DND-41 (cell line): ENCODE measurements at regions not wholly inside any gene's neighbourhood (a gene's known extent, or its start where the extent isn't known, plus 50 kb on each side); places are given as distances from the start of the nearest gene placed in this dataset.

ENCODE experiments used
- ATAC-seq: fragments of 200-7000 bp; cut with Tn5 transposase; 3 replicates; pipeline ENCODE4 v1.9.1; 2021; ENCODE audit warnings: low read depth; ENCODE audit not compliant: insufficient read depth
- DNase-seq: peaks from one replicate; pipeline ENCODE4 v3.0.0-alpha.2; 2020
- H2AFZ ChIP-seq: 2 replicates; pipeline ENCODE4 v1.6.0; 2012; ENCODE audit warnings: low read depth, low read length
- H3K27ac ChIP-seq: 2 replicates; pipeline ENCODE4 v1.5.1; 2012; ENCODE audit warnings: low read length, inconsistent platforms
- H3K27me3 ChIP-seq: fragments of 200-600 bp; sonication (generic); 2 replicates; pipeline ENCODE4 v1.6.0; 2012; ENCODE audit warnings: low read length, mild to moderate bottlenecking, inconsistent platforms; ENCODE audit not compliant: insufficient read depth, poor library complexity
- H3K36me3 ChIP-seq: 2 replicates; pipeline ENCODE4 v1.5.1; 2012; ENCODE audit warnings: low read length, inconsistent platforms; ENCODE audit not compliant: insufficient read depth
- H3K4me1 ChIP-seq: 2 replicates; pipeline ENCODE4 v1.5.1; 2012; ENCODE audit warnings: mild to moderate bottlenecking, low read length; ENCODE audit not compliant: insufficient read depth
- H3K4me2 ChIP-seq: 2 replicates; pipeline ENCODE4 v1.6.0; 2012; ENCODE audit warnings: mild to moderate bottlenecking, moderate library complexity, low read length, inconsistent platforms; ENCODE audit not compliant: insufficient read depth
- H3K4me3 ChIP-seq, 2 experiments: fragments of 200-600 bp in 1 of 2; shearing (Covaris generic) in 1 of 2; 2 replicates each; pipeline ENCODE4 v1.5.1; 2012 to 2016; ENCODE audit warnings: inconsistent platforms in 2 of 2, low read length in 2 of 2, mild to moderate bottlenecking in 2 of 2, low read depth in 1 of 2, moderate library complexity in 1 of 2
- H3K79me2 ChIP-seq: 2 replicates; pipeline ENCODE4 v1.6.0; 2012; ENCODE audit warnings: low read length, inconsistent platforms; ENCODE audit not compliant: insufficient read depth
- H3K9ac ChIP-seq: 2 replicates; pipeline ENCODE4 v1.6.0; 2012; ENCODE audit warnings: low read depth, mild to moderate bottlenecking, inconsistent platforms, low read length, moderate library complexity
- H3K9me3 ChIP-seq: 2 replicates; pipeline ENCODE4 v1.5.1; 2012; ENCODE audit warnings: low read length, moderate library complexity, mild to moderate bottlenecking, inconsistent platforms; ENCODE audit not compliant: insufficient read depth, severe bottlenecking
- H4K20me1 ChIP-seq: 2 replicates; pipeline ENCODE4 v1.6.0; 2012; ENCODE audit warnings: low read length; ENCODE audit not compliant: insufficient read depth
- EZH2 ChIP-seq: IDR thresholded peaks from 3 replicates; pipeline ENCODE4 v1.6.1; 2012; ENCODE audit warnings: borderline replicate concordance, low read depth, mild to moderate bottlenecking, moderate library complexity, low read length, inconsistent platforms; ENCODE audit not compliant: severe bottlenecking
- TF ChIP-seq, protein P1 (sequence below): IDR thresholded peaks from 2 replicates; pipeline ENCODE4 v1.5.1; 2012; ENCODE audit warnings: borderline replicate concordance, low read length, moderate library complexity, mild to moderate bottlenecking; ENCODE audit not compliant: poor library complexity, severe bottlenecking; ENCODE audit errors: extremely low read depth

DNA sequence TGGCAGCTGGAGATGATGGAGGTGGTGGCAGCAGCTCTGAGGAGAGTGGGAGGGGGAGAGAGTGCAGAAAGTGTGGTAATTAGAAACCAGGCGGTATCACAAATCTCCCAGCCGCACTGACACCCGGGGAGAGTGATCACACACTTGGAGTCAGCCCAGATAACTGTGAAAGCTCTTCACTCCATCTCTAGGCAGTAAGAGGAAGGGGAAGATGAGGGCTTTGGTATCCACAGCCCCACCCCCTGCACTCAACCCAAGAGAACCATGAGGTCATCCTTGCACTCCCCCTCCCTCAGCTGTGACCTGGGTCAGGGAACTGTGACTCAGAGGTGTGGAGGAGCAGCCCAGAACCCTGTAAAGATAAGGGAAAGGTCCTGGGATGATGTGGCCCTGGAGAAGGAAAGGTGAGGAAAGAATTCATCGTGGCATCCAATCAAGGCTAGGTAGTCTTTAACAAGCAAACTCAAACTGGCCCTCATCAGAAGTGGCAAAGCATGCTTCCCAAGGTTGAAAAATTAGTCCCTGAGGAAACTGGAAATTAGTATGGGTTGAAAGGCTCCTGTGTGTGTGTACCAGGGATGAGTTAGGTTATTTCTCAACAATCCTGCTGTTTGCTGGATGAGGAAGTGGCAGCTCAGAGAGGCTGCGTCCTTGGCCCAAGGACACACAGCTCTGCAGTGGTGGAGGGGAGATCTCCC is 111.0 kb upstream of the LHX5 start:
- no peak overlapping the region for H3K4me3 ChIP-seq
- H3K79me2 ChIP-seq: no peaks in the 10 kb centered on the region
- no peak overlapping the region for H2AFZ ChIP-seq
- H3K27me3 ChIP-seq: peaks cover 4% of the 10 kb centered on the region
- no peak for TF ChIP-seq EZH2
- TF ChIP-seq, protein P1, sequence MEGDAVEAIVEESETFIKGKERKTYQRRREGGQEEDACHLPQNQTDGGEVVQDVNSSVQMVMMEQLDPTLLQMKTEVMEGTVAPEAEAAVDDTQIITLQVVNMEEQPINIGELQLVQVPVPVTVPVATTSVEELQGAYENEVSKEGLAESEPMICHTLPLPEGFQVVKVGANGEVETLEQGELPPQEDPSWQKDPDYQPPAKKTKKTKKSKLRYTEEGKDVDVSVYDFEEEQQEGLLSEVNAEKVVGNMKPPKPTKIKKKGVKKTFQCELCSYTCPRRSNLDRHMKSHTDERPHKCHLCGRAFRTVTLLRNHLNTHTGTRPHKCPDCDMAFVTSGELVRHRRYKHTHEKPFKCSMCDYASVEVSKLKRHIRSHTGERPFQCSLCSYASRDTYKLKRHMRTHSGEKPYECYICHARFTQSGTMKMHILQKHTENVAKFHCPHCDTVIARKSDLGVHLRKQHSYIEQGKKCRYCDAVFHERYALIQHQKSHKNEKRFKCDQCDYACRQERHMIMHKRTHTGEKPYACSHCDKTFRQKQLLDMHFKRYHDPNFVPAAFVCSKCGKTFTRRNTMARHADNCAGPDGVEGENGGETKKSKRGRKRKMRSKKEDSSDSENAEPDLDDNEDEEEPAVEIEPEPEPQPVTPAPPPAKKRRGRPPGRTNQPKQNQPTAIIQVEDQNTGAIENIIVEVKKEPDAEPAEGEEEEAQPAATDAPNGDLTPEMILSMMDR: no peak
- H3K36me3 ChIP-seq: no peaks in the 10 kb centered on the region
- peaks cover 6% of the 10 kb centered on the region for H3K9me3 ChIP-seq
- no peak overlapping the region for H3K9ac ChIP-seq
- ATAC-seq: no peak
- H3K4me2 ChIP-seq: no peak overlapping the region
- DNase-seq: no peak
- H4K20me1 ChIP-seq: no peaks in the 10 kb centered on the region
- H3K4me1 ChIP-seq: no peaks in the 10 kb centered on the region
- H3K27ac ChIP-seq: no peak overlapping the region

DNA sequence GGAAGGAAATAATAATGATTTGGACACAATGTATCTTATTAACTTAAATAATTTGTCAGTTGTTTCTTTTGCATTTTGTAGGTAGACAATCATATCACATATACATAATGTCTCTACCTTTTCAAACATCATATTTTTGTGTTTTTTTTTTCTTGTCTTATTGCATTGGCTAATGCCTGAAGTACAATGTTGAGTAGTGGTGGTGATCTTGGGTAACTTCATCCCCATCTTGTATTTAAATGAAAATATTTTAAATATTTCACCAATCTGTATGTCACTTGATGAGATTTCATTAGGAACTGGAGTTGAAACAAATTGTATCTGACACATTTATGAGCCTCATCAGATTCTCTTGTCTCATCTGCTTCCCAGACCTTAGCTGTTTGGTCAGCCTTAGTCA is 109.7 kb upstream of the LHX5 start:
- no peaks in the 10 kb centered on the region for H3K36me3 ChIP-seq
- no peaks in the 10 kb centered on the region for H3K79me2 ChIP-seq
- no peak overlapping the region for H2AFZ ChIP-seq
- H3K9ac ChIP-seq: no peak overlapping the region
- no peak overlapping the region for H3K4me2 ChIP-seq
- no peaks in the 10 kb centered on the region for H3K4me1 ChIP-seq
- no peak for DNase-seq
- TF ChIP-seq, protein P1: no peak
- no peak for TF ChIP-seq EZH2
- H3K9me3 ChIP-seq: peaks cover 6% of the 10 kb centered on the region
- peaks cover 4% of the 10 kb centered on the region for H3K27me3 ChIP-seq
- H4K20me1 ChIP-seq: no peaks in the 10 kb centered on the region
- H3K27ac ChIP-seq: no peak overlapping the region
- no peak for ATAC-seq
- H3K4me3 ChIP-seq: no peak overlapping the region

DNA sequence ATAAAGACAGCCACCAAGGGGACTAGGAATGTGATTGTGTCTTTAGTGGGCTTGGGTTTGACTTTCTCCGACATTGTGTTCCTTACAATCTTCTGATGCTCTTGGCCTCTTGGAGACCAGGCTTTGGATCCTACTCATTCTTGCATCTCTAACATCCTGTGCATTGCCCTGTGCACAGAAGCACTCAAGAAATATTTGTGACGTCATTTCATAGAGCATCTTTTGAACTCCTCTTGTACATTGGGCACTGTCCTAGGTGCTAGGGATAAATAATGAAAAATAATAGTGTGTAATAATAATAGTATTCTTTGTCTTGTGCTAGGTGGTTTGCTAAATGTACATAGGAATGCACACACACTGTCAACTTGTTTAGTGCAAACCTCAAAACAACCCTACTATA is 108.8 kb upstream of the LHX5 start:
- no peak for ATAC-seq
- TF ChIP-seq EZH2: no peak
- TF ChIP-seq, protein P1: no peak
- Histone ChIP-seq H4K20me1 (no peaks in the 10 kb centered on the region), H3K4me2 (no peak overlapping the region), H3K27ac (no peak overlapping the region), H3K4me1 (no peaks in the 10 kb centered on the region), H3K9me3 (peaks cover 6% of the 10 kb centered on the region), H3K79me2 (no peaks in the 10 kb centered on the region), H3K4me3 (no peak overlapping the region), H3K27me3 (peaks cover 4% of the 10 kb centered on the region), H3K9ac (no peak overlapping the region), H3K36me3 (no peaks in the 10 kb centered on the region), H2AFZ (no peak overlapping the region)
- DNase-seq: no peak
